H9 (cell line): ENCODE measurements at regions not wholly inside any gene's neighbourhood (a gene's known extent, or its start where the extent isn't known, plus 50 kb on each side); places are given as distances from the start of the nearest gene placed in this dataset.

Experiments used
- DNase-seq: peaks from one replicate; pipeline ENCODE4 v3.0.0-alpha.2; 2017
- H2AFZ ChIP-seq: one replicate; pipeline ENCODE4 v1.6.1; 2013; ENCODE audit warnings: mild to moderate bottlenecking, low read length, control low read depth, moderate library complexity
- H2AK5ac ChIP-seq: 2 replicates; pipeline ENCODE4 v1.6.1; 2013; ENCODE audit warnings: low read length, control low read depth, mixed read lengths; ENCODE audit not compliant: insufficient read length
- H2BK120ac ChIP-seq: one replicate; pipeline ENCODE4 v1.6.1; 2013; ENCODE audit warnings: low read depth, mild to moderate bottlenecking, low read length, control low read depth, inconsistent platforms; ENCODE audit not compliant: poor library complexity, severe bottlenecking
- H2BK12ac ChIP-seq: 2 replicates; pipeline ENCODE4 v1.6.1; 2013; ENCODE audit warnings: low read length, control low read depth, mixed read lengths, low read depth; ENCODE audit not compliant: insufficient read length
- H2BK15ac ChIP-seq: 2 replicates; pipeline ENCODE4 v1.6.1; 2013; ENCODE audit warnings: low read depth, low read length, control low read depth
- H2BK20ac ChIP-seq: one replicate; pipeline ENCODE4 v1.6.1; 2013; ENCODE audit warnings: low read depth, mild to moderate bottlenecking, low read length, control low read depth, inconsistent platforms; ENCODE audit not compliant: poor library complexity, severe bottlenecking
- H2BK5ac ChIP-seq: 2 replicates; pipeline ENCODE4 v1.6.1; 2013; ENCODE audit warnings: low read length, control low read depth, mixed read lengths; ENCODE audit not compliant: insufficient read length
- H3K14ac ChIP-seq: 2 replicates; pipeline ENCODE4 v1.6.1; 2013; ENCODE audit warnings: low read length, control low read depth; ENCODE audit not compliant: insufficient read depth
- H3K18ac ChIP-seq: 2 replicates; pipeline ENCODE4 v1.6.1; 2013; ENCODE audit warnings: low read depth, mild to moderate bottlenecking, mixed read lengths, low read length, control low read depth; ENCODE audit not compliant: insufficient read length
- H3K23ac ChIP-seq: 2 replicates; pipeline ENCODE4 v1.6.1; 2013; ENCODE audit warnings: low read length, control low read depth, mixed read lengths, low read depth; ENCODE audit not compliant: insufficient read length
- H3K23me2 ChIP-seq: 2 replicates; pipeline ENCODE4 v1.6.1; 2013; ENCODE audit warnings: low read depth, mild to moderate bottlenecking, mixed read lengths, low read length, control low read depth; ENCODE audit not compliant: insufficient read length, poor library complexity, severe bottlenecking
- H3K27ac ChIP-seq: 2 replicates; pipeline ENCODE4 v1.5.1; 2013; ENCODE audit warnings: low read length, control low read depth, mixed read lengths, low read depth; ENCODE audit not compliant: insufficient read length
- H3K27me3 ChIP-seq: 2 replicates; pipeline ENCODE4 v1.6.1; 2013; ENCODE audit warnings: low read length, control low read depth, inconsistent platforms; ENCODE audit not compliant: insufficient read depth
- H3K4ac ChIP-seq: 2 replicates; pipeline ENCODE4 v1.6.1; 2013; ENCODE audit warnings: low read depth, mild to moderate bottlenecking, control low read depth, inconsistent platforms, low read length, moderate library complexity
- H3K4me1 ChIP-seq: 2 replicates; pipeline ENCODE4 v1.6.1; 2013; ENCODE audit warnings: low read length, control low read depth, inconsistent platforms; ENCODE audit not compliant: insufficient read depth
- H3K4me2 ChIP-seq: 2 replicates; pipeline ENCODE4 v1.6.1; 2013; ENCODE audit warnings: low read length, control low read depth, mixed read lengths; ENCODE audit not compliant: insufficient read length, insufficient read depth
- H3K56ac ChIP-seq: 2 replicates; pipeline ENCODE4 v1.6.1; 2013; ENCODE audit warnings: low read depth, mild to moderate bottlenecking, mixed read lengths, low read length, control low read depth; ENCODE audit not compliant: insufficient read length
- H3K79me1 ChIP-seq: 2 replicates; pipeline ENCODE4 v1.6.1; 2013; ENCODE audit warnings: low read depth, mild to moderate bottlenecking, moderate library complexity, low read length, control low read depth, inconsistent platforms; ENCODE audit not compliant: insufficient read depth, poor library complexity, severe bottlenecking
- H3K79me2 ChIP-seq: 2 replicates; pipeline ENCODE4 v1.6.1; 2013; ENCODE audit warnings: low read length, control low read depth, inconsistent platforms; ENCODE audit not compliant: insufficient read depth
- H3K9ac ChIP-seq: 2 replicates; pipeline ENCODE4 v1.6.1; 2013; ENCODE audit warnings: low read length, control low read depth, mixed read lengths; ENCODE audit not compliant: insufficient read length; ENCODE audit errors: extremely low read depth
- H3K9me3 ChIP-seq: one replicate; pipeline ENCODE4 v1.6.1; 2013; ENCODE audit warnings: low read depth, low read length, inconsistent platforms; ENCODE audit not compliant: control insufficient read depth
- H3T11ph ChIP-seq: one replicate; pipeline ENCODE4 v1.6.1; 2013; ENCODE audit warnings: mild to moderate bottlenecking, low read length, control low read depth, inconsistent platforms
- H4K20me1 ChIP-seq: one replicate; pipeline ENCODE4 v1.6.1; 2013; ENCODE audit not compliant: control insufficient read depth, insufficient read length, insufficient read depth
- H4K5ac ChIP-seq: 2 replicates; pipeline ENCODE4 v1.6.1; 2013; ENCODE audit warnings: low read depth, mild to moderate bottlenecking, mixed read lengths, low read length, control low read depth; ENCODE audit not compliant: insufficient read length
- H4K8ac ChIP-seq: replicated peaks from 2 replicates; pipeline ENCODE4 v1.6.1; 2013; ENCODE audit warnings: low read length, control low read depth, mixed read lengths, low read depth; ENCODE audit not compliant: insufficient read length
- H4K91ac ChIP-seq: 2 replicates; pipeline ENCODE4 v1.6.1; 2013; ENCODE audit warnings: low read depth, mild to moderate bottlenecking, moderate library complexity, mixed read lengths, low read length, control low read depth; ENCODE audit not compliant: insufficient read length
- H3K27ac Mint-ChIP-seq, 3 experiments: 2 replicates in 2 of 3; 3 replicates in 1 of 3; pipeline ENCODE4 v1.8.0; 2020 to 2021; ENCODE audit warnings: mixed read lengths in 3 of 3, mild to moderate bottlenecking in 1 of 3, moderate library complexity in 1 of 3
- H3K27me3 Mint-ChIP-seq: 2 replicates; pipeline ENCODE4 v1.8.0; 2021; ENCODE audit warnings: low read depth, mild to moderate bottlenecking, moderate library complexity, mixed read lengths
- H3K36me3 Mint-ChIP-seq, 3 experiments: 2 replicates in 2 of 3; 3 replicates in 1 of 3; pipeline ENCODE4 v1.8.0; 2020 to 2021; ENCODE audit warnings: low read depth in 3 of 3, mixed read lengths in 3 of 3; ENCODE audit not compliant: insufficient read depth in 1 of 3
- H3K4me1 Mint-ChIP-seq, 2 experiments: 2 replicates each; pipeline ENCODE4 v1.8.0; 2020; ENCODE audit warnings: mixed read lengths in 2 of 2
- H3K4me3 Mint-ChIP-seq, 2 experiments: 2 replicates in 1 of 2; 3 replicates in 1 of 2; pipeline ENCODE4 v1.8.0; 2020 to 2021; ENCODE audit warnings: mild to moderate bottlenecking in 2 of 2, mixed read lengths in 2 of 2, moderate library complexity in 1 of 2
- H3K9me3 Mint-ChIP-seq, 2 experiments: 2 replicates in 1 of 2; 3 replicates in 1 of 2; pipeline ENCODE4 v1.8.0; 2020; ENCODE audit warnings: mild to moderate bottlenecking in 2 of 2, mixed read lengths in 2 of 2, moderate library complexity in 1 of 2
- CTCF ChIP-seq: fragments of 200-600 bp; sonication (generic); conservative IDR thresholded peaks from 3 replicates; pipeline ENCODE4 v1.8.0; 2021; ENCODE audit warnings: antibody characterized with exemption, mild to moderate bottlenecking
- WGBS: extraction: QIAGEN DNeasy Blood & Tissue Kit; methylation state at CpG from one replicate; pipeline ENCODE4 v1.1.7; 2013; ENCODE audit warnings: missing lambda C conversion rate, low lambda C conversion rate, mixed read lengths; ENCODE audit not compliant: insufficient read length; ENCODE audit errors: extremely low coverage; 5-methylcytosine and 5-hydroxymethylcytosine counted together

- Histone ChIP-seq H3K27ac (no peak overlapping the region), H2BK5ac (no peak overlapping the region), H3K79me2 (no peaks in the 10 kb centered on the region), H4K8ac (no peak overlapping the region), H4K5ac (no peak overlapping the region), H3K18ac (no peak overlapping the region), H3K4ac (no peak overlapping the region), H2AK5ac (no peak overlapping the region), H2AFZ (no peak overlapping the region), H4K91ac (no peak overlapping the region), H3K23me2 (no peaks in the 10 kb centered on the region), H3K9ac (no peak overlapping the region), H3K4me1 (no peaks in the 10 kb centered on the region; the same call in 1 of the 2 replicates), H2BK15ac (no peak overlapping the region), H3K27me3 (no peaks in the 10 kb centered on the region), H3K79me1 (no peaks in the 10 kb centered on the region), H3K4me2 (no peak overlapping the region), H3K14ac (no peak overlapping the region), H2BK12ac (no peak overlapping the region), H3K9me3 (no peaks in the 10 kb centered on the region), H2BK120ac (no peak overlapping the region), H3K23ac (no peak overlapping the region), H4K20me1 (no peaks in the 10 kb centered on the region), H2BK20ac (no peak overlapping the region), H3K56ac (no peak overlapping the region), H3T11ph (no peak overlapping the region)
- no CpG with 5 or more reads among the region's 4 CpGs for WGBS
- Mint-ChIP-seq H3K4me1 (peaks cover 3% of the 10 kb centered on the region in 2 experiments; a peak in 3 of 4 replicates), H3K27ac (no peak overlapping the region), H3K4me3 (no peak overlapping the region), H3K9me3 (peaks cover 6 to 7% of the 10 kb centered on the region in 2 experiments), H3K27me3 (peaks cover 50% of the 10 kb centered on the region), H3K36me3 (peaks cover 0 to 10% (median 0%) of the 10 kb centered on the region in 3 experiments; a peak in 1 of 7 replicates)
- TF ChIP-seq CTCF = no peak
- DNase-seq = no peak
These were observed 213.8 kb downstream of the SH3BP4 start for GRCh38 chr2:235165631-235166030.
